Testis (tissue), 2 donors: ENCODE measurements at regions not wholly inside any gene's neighbourhood (a gene's known extent, or its start where the extent isn't known, plus 50 kb on each side); places are given as distances from the start of the nearest gene placed in this dataset.

ENCODE experiments used
- POLR2A ChIP-seq: fragments of 450-650 bp; IDR thresholded peaks from one replicate; pipeline ENCODE4 v1.6.1; 2017; ENCODE audit warnings: antibody characterized with exemption, mild to moderate bottlenecking, moderate library complexity
- TF ChIP-seq, protein P1 (sequence below), 3 experiments: fragments of 450-650 bp in 2 of 3; fragments of 200-600 bp in 1 of 3; sonication (generic) in 1 of 3; IDR thresholded peaks; one replicate each; pipeline ENCODE4 v1.5.1; 2016 to 2019; ENCODE audit warnings: antibody characterized with exemption in 3 of 3, mild to moderate bottlenecking in 2 of 3, moderate library complexity in 1 of 3

DNA sequence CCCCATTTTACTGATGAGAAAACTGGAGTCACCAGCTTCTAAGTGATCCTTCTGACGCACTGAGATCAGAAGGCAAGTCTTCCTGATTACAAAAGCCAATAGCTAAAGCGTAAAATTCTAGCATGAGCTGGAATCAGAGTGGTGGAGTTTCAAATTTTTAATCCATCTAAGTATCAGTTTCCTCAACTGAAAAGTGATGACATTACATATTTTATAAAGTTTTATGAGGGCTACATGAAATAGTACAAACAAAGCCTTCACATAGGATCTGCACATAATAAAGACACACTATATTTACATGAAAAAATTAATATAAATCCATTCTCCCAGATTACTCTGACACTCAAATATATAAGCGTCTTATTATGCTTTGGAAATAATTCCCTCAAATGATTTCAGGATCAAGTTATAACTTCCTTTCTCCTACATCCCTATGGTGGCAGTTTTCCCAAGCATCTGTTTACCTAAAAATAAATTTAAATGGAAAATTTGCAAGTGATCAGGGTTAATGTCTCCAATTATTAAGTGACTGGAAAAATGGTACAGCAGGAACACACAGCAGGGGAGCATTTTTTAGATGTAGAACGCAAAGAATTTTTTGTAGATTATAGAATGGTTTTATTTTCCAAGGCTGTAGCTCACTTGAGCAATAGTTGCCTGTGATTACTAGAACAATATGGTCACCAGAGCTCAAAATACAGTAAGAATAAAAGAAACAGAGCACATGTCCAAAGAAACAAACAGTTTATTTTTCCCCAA lies 490.4 kb upstream of the C1orf87 start:
- TF ChIP-seq, protein P1, sequence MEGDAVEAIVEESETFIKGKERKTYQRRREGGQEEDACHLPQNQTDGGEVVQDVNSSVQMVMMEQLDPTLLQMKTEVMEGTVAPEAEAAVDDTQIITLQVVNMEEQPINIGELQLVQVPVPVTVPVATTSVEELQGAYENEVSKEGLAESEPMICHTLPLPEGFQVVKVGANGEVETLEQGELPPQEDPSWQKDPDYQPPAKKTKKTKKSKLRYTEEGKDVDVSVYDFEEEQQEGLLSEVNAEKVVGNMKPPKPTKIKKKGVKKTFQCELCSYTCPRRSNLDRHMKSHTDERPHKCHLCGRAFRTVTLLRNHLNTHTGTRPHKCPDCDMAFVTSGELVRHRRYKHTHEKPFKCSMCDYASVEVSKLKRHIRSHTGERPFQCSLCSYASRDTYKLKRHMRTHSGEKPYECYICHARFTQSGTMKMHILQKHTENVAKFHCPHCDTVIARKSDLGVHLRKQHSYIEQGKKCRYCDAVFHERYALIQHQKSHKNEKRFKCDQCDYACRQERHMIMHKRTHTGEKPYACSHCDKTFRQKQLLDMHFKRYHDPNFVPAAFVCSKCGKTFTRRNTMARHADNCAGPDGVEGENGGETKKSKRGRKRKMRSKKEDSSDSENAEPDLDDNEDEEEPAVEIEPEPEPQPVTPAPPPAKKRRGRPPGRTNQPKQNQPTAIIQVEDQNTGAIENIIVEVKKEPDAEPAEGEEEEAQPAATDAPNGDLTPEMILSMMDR (IDR thresholded peaks at IDR 0.05), result no peak
- TF ChIP-seq POLR2A, result no peak
